Pancreas (tissue), 10 donors: ENCODE measurements at regions not wholly inside any gene's neighbourhood (a gene's known extent, or its start where the extent isn't known, plus 50 kb on each side); places are given as distances from the start of the nearest gene placed in this dataset.

Experiments used
- ATAC-seq, 4 donors: fragments of 200-7000 bp; cut with Tn5 transposase; one replicate each; pipeline versions ENCODE4 v1.8.0 to v1.9.1; 2020; ENCODE audit warnings: mild to moderate bottlenecking in 4 of 4, moderate library complexity in 4 of 4
- DNase-seq, 6 donors: peaks; one replicate each; pipeline ENCODE4 v3.0.0-alpha.2; 2020
- FAIRE-seq: peaks from 2 replicates; lab custom pipeline; 2012; peaks lifted over from hg19 to GRCh38; lab: Jason Lieb, UNC
- H3K27ac ChIP-seq, 4 donors: fragments of 200-600 bp; sonication (generic); 1 replicate in 3 of 4; 2 replicates in 1 of 4; pipeline versions ENCODE4 v1.5.0 to v1.8.0; 2020
- H3K27me3 ChIP-seq, 4 donors: fragments of 200-600 bp; one replicate each; pipeline ENCODE4 v1.8.0; 2021
- H3K36me3 ChIP-seq, 3 donors: fragments of 200-600 bp; sonication (generic) in 1 of 3; one replicate each; pipeline versions ENCODE4 v1.5.0 to v1.8.0; 2020 to 2021
- H3K4me1 ChIP-seq, 3 donors: fragments of 200-600 bp; one replicate each; pipeline ENCODE4 v1.8.0; 2021
- H3K4me3 ChIP-seq, 4 donors: fragments of 200-600 bp; sonication (generic) in 2 of 4; one replicate each; pipeline versions ENCODE4 v1.5.0 to v1.8.0; 2020 to 2021
- H3K9me3 ChIP-seq, 4 donors: fragments of 200-600 bp; one replicate each; pipeline ENCODE4 v1.8.0; 2021
- WGBS, 2 donors: extraction: QIAGEN DNeasy Blood & Tissue Kit; methylation state at CpG; one replicate each; pipeline ENCODE4 v1.1.7; 2013; 5-methylcytosine and 5-hydroxymethylcytosine counted together
- intact Hi-C, 3 donors: fragments of 100-400 bp; cut with DNase I; formaldehyde crosslinking; loops; one replicate each; pipeline versions ENCODE4 v1.11.1 to v1.14.2; 2022
- TF ChIP-seq, protein P1 (sequence below), 4 donors: fragments of 200-600 bp; sonication (generic) in 3 of 4; IDR thresholded peaks; one replicate each; pipeline versions ENCODE4 v1.5.0 to v1.8.0; 2021; ENCODE audit warnings: antibody characterized with exemption in 4 of 4
- donor health status: healthy with polysubstance abuse.
- donor health status: DM: no; HTN: no; CAD: no; lungs with moderate emphysema.
- donor health status: DM: no; HTN: no; CAD: no.
- donor health status: control.
- donor health status: control.
- donor health status: Bipolar disorder and iron deficiency.
- donor health status: DM: yes; HTN: yes; CAD: no.
- donor health status: DM: no; HTN: no; CAD: no.
- donor health status: DM: no; HTN: no; CAD: no.
- donor health status: DM: yes; HTN: yes; CAD: no.

DNA sequence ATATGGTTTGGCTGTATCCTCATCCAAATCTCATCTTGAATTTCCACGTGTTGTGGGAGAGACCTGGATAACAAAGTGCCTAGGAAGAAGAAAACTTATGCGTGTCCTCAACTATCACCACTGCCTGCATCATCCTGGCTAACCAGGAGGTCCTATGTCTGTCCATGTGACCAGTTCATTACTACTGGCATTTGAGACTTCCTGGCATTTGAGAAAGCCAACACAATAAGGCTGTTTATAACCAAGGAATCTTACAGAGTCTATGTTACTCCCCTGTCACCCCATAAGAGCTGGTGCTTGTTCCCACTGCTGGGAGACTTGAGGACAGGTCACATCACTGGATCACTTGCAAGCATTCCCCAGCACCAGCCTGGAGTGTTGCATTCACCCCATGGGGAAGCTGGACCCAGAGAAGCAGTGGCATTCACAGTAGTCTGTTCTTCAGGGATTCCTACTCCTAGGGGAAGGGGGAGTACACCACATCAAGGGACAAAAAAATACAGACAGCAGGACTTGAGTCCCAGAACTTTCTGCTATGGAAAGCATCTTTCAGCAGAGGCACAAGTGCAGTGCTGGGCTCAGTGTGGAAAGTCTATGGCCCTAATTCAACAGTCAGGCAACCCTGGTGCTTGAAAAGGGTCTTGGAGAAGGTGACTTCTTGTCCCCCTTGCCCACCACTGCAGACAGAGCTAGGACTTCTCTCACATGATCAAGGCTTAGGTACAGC is 717.1 kb downstream of the SEMA5A start:
- intact Hi-C loops = no loop called here
- WGBS, 2 donors = 65 to 79% methylated on average over 2 of the region's 2 CpGs
- peak in 1 of 4 donors; percentile 16 for ATAC-seq

DNA sequence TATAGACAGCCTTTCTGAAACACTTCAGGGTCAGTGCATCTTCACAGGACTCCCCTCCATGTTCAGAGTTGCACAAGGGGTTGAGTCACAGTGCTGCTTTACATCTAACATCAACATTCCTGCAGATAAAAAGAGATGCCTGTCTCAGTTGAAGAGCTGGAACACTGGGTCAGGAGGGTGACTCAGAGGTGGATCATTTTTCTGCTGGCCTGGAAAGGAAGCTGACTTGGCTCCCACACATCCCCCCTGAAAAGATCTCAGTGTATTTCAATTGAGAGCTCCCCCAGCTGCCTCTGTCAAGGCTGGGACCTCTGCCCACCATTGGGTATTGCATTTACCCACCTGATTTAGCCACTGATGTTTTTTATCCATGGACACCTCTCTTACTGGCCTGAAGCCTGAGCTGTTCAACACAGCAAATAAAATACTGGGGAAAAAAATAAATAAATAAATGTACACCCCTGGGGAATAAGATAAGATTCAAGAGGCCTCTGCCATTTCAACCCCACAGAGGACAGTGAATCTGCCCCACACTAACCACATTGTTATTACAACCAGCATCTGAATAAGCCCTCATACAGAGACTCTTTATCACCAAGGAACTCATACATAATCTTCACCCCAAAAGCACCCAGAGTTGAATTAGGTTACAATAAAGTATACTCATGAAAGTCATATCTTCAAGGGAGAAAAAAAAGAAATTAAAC is 716.4 kb downstream of the SEMA5A start:
- DNase-seq = no peak
- no peak for FAIRE-seq

More for the DNA sequence above, 717.1 kb downstream of the SEMA5A start:
- H3K4me3 ChIP-seq = no peak overlapping the region
- FAIRE-seq (no peak), DNase-seq (no peak)
- no peaks in the 10 kb centered on the region for H3K36me3 ChIP-seq
- no peak overlapping the region for H3K27ac ChIP-seq
- H3K27me3 ChIP-seq = no peaks in the 10 kb centered on the region
- TF ChIP-seq, protein P1, sequence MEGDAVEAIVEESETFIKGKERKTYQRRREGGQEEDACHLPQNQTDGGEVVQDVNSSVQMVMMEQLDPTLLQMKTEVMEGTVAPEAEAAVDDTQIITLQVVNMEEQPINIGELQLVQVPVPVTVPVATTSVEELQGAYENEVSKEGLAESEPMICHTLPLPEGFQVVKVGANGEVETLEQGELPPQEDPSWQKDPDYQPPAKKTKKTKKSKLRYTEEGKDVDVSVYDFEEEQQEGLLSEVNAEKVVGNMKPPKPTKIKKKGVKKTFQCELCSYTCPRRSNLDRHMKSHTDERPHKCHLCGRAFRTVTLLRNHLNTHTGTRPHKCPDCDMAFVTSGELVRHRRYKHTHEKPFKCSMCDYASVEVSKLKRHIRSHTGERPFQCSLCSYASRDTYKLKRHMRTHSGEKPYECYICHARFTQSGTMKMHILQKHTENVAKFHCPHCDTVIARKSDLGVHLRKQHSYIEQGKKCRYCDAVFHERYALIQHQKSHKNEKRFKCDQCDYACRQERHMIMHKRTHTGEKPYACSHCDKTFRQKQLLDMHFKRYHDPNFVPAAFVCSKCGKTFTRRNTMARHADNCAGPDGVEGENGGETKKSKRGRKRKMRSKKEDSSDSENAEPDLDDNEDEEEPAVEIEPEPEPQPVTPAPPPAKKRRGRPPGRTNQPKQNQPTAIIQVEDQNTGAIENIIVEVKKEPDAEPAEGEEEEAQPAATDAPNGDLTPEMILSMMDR (IDR thresholded peaks at IDR 0.05) = no peak
- H3K4me1 ChIP-seq = no peaks in the 10 kb centered on the region
- peaks cover 0 to 3% (median 0%) of the 10 kb centered on the region in 4 donors for H3K9me3 ChIP-seq

DNA sequence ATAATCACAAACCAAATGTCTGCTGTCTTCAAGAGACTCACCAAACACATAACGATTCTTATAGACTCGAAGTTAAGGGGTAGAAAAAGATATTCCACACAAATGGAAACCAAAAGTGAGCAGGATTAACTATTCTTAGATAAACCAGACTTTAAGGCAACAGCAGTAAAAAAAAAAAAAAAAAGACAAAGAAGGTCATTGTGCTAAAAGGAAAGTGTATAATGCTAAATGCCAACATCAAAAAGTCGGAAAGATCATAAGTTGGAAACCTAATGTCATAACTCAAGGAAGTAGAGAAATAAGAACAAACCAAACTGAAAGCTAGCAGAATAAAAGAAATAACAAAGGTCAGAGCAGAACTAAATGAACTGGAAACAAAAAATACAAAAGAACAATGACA is 714.6 kb downstream of the SEMA5A start:
- H3K4me3 ChIP-seq = no peak overlapping the region
- no peak for ATAC-seq
- TF ChIP-seq, protein P1 (IDR thresholded peaks at IDR 0.05) = no peak
- intact Hi-C loops = no loop called here
- H3K27me3 ChIP-seq = no peaks in the 10 kb centered on the region
- WGBS, 2 donors = 46 to 67% methylated on average over 3 of the region's 3 CpGs
- no peak for DNase-seq
- no peaks in the 10 kb centered on the region for H3K36me3 ChIP-seq
- peaks cover 0 to 3% (median 0%) of the 10 kb centered on the region in 4 donors for H3K9me3 ChIP-seq
- no peaks in the 10 kb centered on the region for H3K4me1 ChIP-seq
- H3K27ac ChIP-seq = no peak overlapping the region
- FAIRE-seq = no peak

More for the DNA sequence above, 716.4 kb downstream of the SEMA5A start:
- TF ChIP-seq, protein P1 (IDR thresholded peaks at IDR 0.05) = no peak
- peak in 2 of 4 donors; percentile 65 to 68 for ATAC-seq
- H3K27ac ChIP-seq = no peak overlapping the region
- intact Hi-C loops = no loop called here
- no peaks in the 10 kb centered on the region for H3K27me3 ChIP-seq
- H3K4me3 ChIP-seq = no peak overlapping the region
- no peaks in the 10 kb centered on the region for H3K36me3 ChIP-seq
- H3K9me3 ChIP-seq = peaks cover 0 to 3% (median 0%) of the 10 kb centered on the region in 4 donors
- H3K4me1 ChIP-seq = no peaks in the 10 kb centered on the region

DNA sequence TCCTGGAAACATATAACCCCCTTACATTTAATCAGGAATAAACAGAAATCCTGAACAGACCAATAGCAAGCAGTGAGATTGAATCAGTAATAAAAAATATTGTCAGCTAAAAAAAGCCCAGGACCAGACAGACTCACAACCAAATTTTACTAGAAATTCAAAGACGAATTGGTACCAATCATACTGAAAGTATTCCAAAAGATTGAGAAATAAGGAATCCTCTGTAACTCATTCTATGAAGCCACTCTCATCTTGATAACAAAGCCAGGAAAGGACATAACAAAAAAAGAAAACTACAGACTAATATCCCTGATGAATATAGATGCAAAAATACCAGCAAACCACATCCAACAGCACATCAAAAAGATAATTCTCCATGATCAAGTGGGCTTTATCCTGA is 714.0 kb downstream of the SEMA5A start:
- FAIRE-seq (no peak), DNase-seq (no peak), ATAC-seq (no peak)
- Histone ChIP-seq H3K27ac (no peak overlapping the region), H3K9me3 (peaks cover 0 to 3% (median 0%) of the 10 kb centered on the region in 4 donors), H3K27me3 (no peaks in the 10 kb centered on the region), H3K36me3 (no peaks in the 10 kb centered on the region), H3K4me3 (no peak overlapping the region), H3K4me1 (no peaks in the 10 kb centered on the region)
- intact Hi-C loops = no loop called here
- TF ChIP-seq, protein P1 (IDR thresholded peaks at IDR 0.05) = no peak
- WGBS, 2 donors = 56 to 67% methylated on average over 1 of the region's 1 CpG
